Naive B cell (primary cell): ENCODE measurements at regions not wholly inside any gene's neighbourhood (a gene's known extent, or its start where the extent isn't known, plus 50 kb on each side); places are given as distances from the start of the nearest gene placed in this dataset.

Experiments used
- ATAC-seq, 2 donors: fragments of 150-1000 bp; cut with Tn5 transposase; 2 replicates each; pipeline ENCODE4 v1.10.0; 2021; ENCODE audit warnings: low read depth in 2 of 2, mild to moderate bottlenecking in 2 of 2, moderate library complexity in 2 of 2
- DNase-seq: peaks from one replicate; pipeline ENCODE4 v3.0.0; 2022
- H3K27ac Mint-ChIP-seq, 6 donors: one replicate each; pipeline ENCODE4 v1.8.0; 2020 to 2022; ENCODE audit warnings: mild to moderate bottlenecking in 6 of 6, mixed read lengths in 6 of 6, moderate library complexity in 5 of 6, inconsistent platforms in 2 of 6
- H3K27me3 Mint-ChIP-seq, 3 donors: one replicate each; pipeline ENCODE4 v1.8.0; 2021 to 2022; ENCODE audit warnings: mixed read lengths in 3 of 3, mild to moderate bottlenecking in 1 of 3
- H3K36me3 Mint-ChIP-seq, 2 donors: one replicate each; pipeline ENCODE4 v1.8.0; 2020 to 2022; ENCODE audit warnings: mixed read lengths in 2 of 2, inconsistent platforms in 1 of 2, mild to moderate bottlenecking in 1 of 2
- H3K4me1 Mint-ChIP-seq, 3 donors: one replicate each; pipeline ENCODE4 v1.8.0; 2020 to 2022; ENCODE audit warnings: mixed read lengths in 3 of 3, inconsistent platforms in 1 of 3, mild to moderate bottlenecking in 1 of 3, moderate library complexity in 1 of 3
- H3K4me3 Mint-ChIP-seq, 8 donors: one replicate each; pipeline ENCODE4 v1.8.0; 2020 to 2022; ENCODE audit warnings: mild to moderate bottlenecking in 8 of 8, mixed read lengths in 8 of 8, moderate library complexity in 8 of 8, inconsistent platforms in 2 of 8
- H3K9me3 Mint-ChIP-seq, 7 donors: one replicate each; pipeline ENCODE4 v1.8.0; 2020 to 2022; ENCODE audit warnings: mixed read lengths in 7 of 7, mild to moderate bottlenecking in 5 of 7, inconsistent platforms in 2 of 7, moderate library complexity in 1 of 7

GRCh38 chr14:87575378-87575777, 417.6 kb downstream of the GALC start:
- no peak overlapping the region for H3K27ac Mint-ChIP-seq
- ATAC-seq = no peak
- no peaks in the 10 kb centered on the region for H3K36me3 Mint-ChIP-seq
- H3K4me3 Mint-ChIP-seq = no peak overlapping the region
- no peaks in the 10 kb centered on the region for H3K4me1 Mint-ChIP-seq
- peaks cover 0 to 35% (median 4%) of the 10 kb centered on the region in 7 donors for H3K9me3 Mint-ChIP-seq
- no peak for DNase-seq
- no peaks in the 10 kb centered on the region for H3K27me3 Mint-ChIP-seq

GRCh38 chr14:87573591-87573990, 419.4 kb downstream of the GALC start:
- Mint-ChIP-seq H3K4me1 (no peaks in the 10 kb centered on the region), H3K27ac (no peak overlapping the region), H3K27me3 (no peaks in the 10 kb centered on the region), H3K4me3 (no peak overlapping the region), H3K36me3 (no peaks in the 10 kb centered on the region), H3K9me3 (peaks cover 0 to 24% (median 5%) of the 10 kb centered on the region in 7 donors)
- ATAC-seq = no peak
- DNase-seq = no peak

GRCh38 chr14:87567618-87568295, 425.2 kb downstream of the GALC start:
- no peaks in the 10 kb centered on the region for H3K27me3 Mint-ChIP-seq
- ATAC-seq = no peak
- no peak overlapping the region for H3K27ac Mint-ChIP-seq
- H3K9me3 Mint-ChIP-seq = peaks cover 2 to 17% (median 6%) of the 10 kb centered on the region in 7 donors
- no peak for DNase-seq
- no peak overlapping the region for H3K4me3 Mint-ChIP-seq
- no peaks in the 10 kb centered on the region for H3K36me3 Mint-ChIP-seq
- H3K4me1 Mint-ChIP-seq = no peaks in the 10 kb centered on the region

GRCh38 chr14:87566991-87567390, 426.0 kb downstream of the GALC start:
- H3K36me3 Mint-ChIP-seq = no peaks in the 10 kb centered on the region
- H3K9me3 Mint-ChIP-seq = peaks cover 5 to 17% (median 7%) of the 10 kb centered on the region in 7 donors
- no peak overlapping the region for H3K4me3 Mint-ChIP-seq
- ATAC-seq (no peak), DNase-seq (no peak)
- H3K4me1 Mint-ChIP-seq = no peaks in the 10 kb centered on the region
- H3K27ac Mint-ChIP-seq = no peak overlapping the region
- no peaks in the 10 kb centered on the region for H3K27me3 Mint-ChIP-seq

GRCh38 chr14:87547536-87547935, 445.4 kb downstream of the GALC start:
- H3K4me1 Mint-ChIP-seq = no peaks in the 10 kb centered on the region

GRCh38 chr14:87542288-87542687, 450.7 kb downstream of the GALC start:
- Mint-ChIP-seq H3K9me3 (peaks cover 0 to 7% (median 5%) of the 10 kb centered on the region in 7 donors), H3K27ac (no peak overlapping the region), H3K4me3 (no peak overlapping the region), H3K27me3 (no peaks in the 10 kb centered on the region), H3K36me3 (no peaks in the 10 kb centered on the region), H3K4me1 (no peaks in the 10 kb centered on the region)
- no peak for ATAC-seq
- no peak for DNase-seq

More at GRCh38 chr14:87547536-87547935, 445.4 kb downstream of the GALC start:
- DNase-seq (no peak), ATAC-seq (no peak)
- Mint-ChIP-seq H3K27me3 (no peaks in the 10 kb centered on the region), H3K27ac (no peak overlapping the region), H3K36me3 (no peaks in the 10 kb centered on the region), H3K9me3 (peaks cover 4 to 20% (median 8%) of the 10 kb centered on the region in 7 donors), H3K4me3 (no peak overlapping the region)

GRCh38 chr14:87540339-87540738, 452.6 kb downstream of the GALC start:
- Mint-ChIP-seq H3K27ac (no peak overlapping the region), H3K27me3 (no peaks in the 10 kb centered on the region), H3K4me3 (no peak overlapping the region), H3K9me3 (peaks cover 0 to 7% (median 4%) of the 10 kb centered on the region in 7 donors), H3K4me1 (no peaks in the 10 kb centered on the region), H3K36me3 (no peaks in the 10 kb centered on the region)
- ATAC-seq (no peak), DNase-seq (no peak)

GRCh38 chr14:87529081-87529480, 463.9 kb downstream of the GALC start:
- Mint-ChIP-seq H3K9me3 (peaks cover 0 to 10% (median 2%) of the 10 kb centered on the region in 7 donors), H3K27ac (peak overlapping the region in 1 of 6 donors; percentile 31), H3K36me3 (no peaks in the 10 kb centered on the region), H3K4me3 (no peak overlapping the region), H3K4me1 (no peaks in the 10 kb centered on the region), H3K27me3 (no peaks in the 10 kb centered on the region)
- DNase-seq (no peak), ATAC-seq (no peak)

- Mint-ChIP-seq H3K36me3 (no peaks in the 10 kb centered on the region), H3K27ac (no peak overlapping the region), H3K4me1 (no peaks in the 10 kb centered on the region), H3K9me3 (peaks cover 0 to 17% (median 2%) of the 10 kb centered on the region in 7 donors), H3K4me3 (no peak overlapping the region), H3K27me3 (no peaks in the 10 kb centered on the region)
- ATAC-seq = no peak
- DNase-seq = no peak
These were observed 466.3 kb downstream of the GALC start for GRCh38 chr14:87526731-87527130.

- Mint-ChIP-seq H3K27me3 (no peaks in the 10 kb centered on the region), H3K4me3 (no peak overlapping the region), H3K27ac (no peak overlapping the region), H3K4me1 (no peaks in the 10 kb centered on the region), H3K36me3 (no peaks in the 10 kb centered on the region), H3K9me3 (peaks cover 0 to 17% (median 2%) of the 10 kb centered on the region in 7 donors)
- DNase-seq = no peak
- ATAC-seq = no peak
These were observed 469.0 kb downstream of the GALC start for GRCh38 chr14:87524011-87524410.

- no peak for DNase-seq
- H3K4me1 Mint-ChIP-seq = no peaks in the 10 kb centered on the region
- H3K9me3 Mint-ChIP-seq = peaks cover 0 to 17% (median 1%) of the 10 kb centered on the region in 7 donors
- ATAC-seq = no peak
- H3K4me3 Mint-ChIP-seq = no peak overlapping the region
- H3K27me3 Mint-ChIP-seq = no peaks in the 10 kb centered on the region
- H3K27ac Mint-ChIP-seq = no peak overlapping the region
- H3K36me3 Mint-ChIP-seq = no peaks in the 10 kb centered on the region
These were observed 470.4 kb downstream of the GALC start for GRCh38 chr14:87522575-87522974.

GRCh38 chr14:87508333-87508732, 484.6 kb downstream of the GALC start:
- H3K9me3 Mint-ChIP-seq = peaks cover 0 to 5% (median 2%) of the 10 kb centered on the region in 7 donors
- H3K4me1 Mint-ChIP-seq = no peaks in the 10 kb centered on the region
- DNase-seq (no peak), ATAC-seq (no peak)
- no peaks in the 10 kb centered on the region for H3K27me3 Mint-ChIP-seq
- no peaks in the 10 kb centered on the region for H3K36me3 Mint-ChIP-seq
- no peak overlapping the region for H3K4me3 Mint-ChIP-seq
- no peak overlapping the region for H3K27ac Mint-ChIP-seq

GRCh38 chr14:87503711-87504110, 489.3 kb downstream of the GALC start:
- Mint-ChIP-seq H3K9me3 (peaks cover 0 to 4% (median 0%) of the 10 kb centered on the region in 7 donors), H3K36me3 (no peaks in the 10 kb centered on the region), H3K27me3 (no peaks in the 10 kb centered on the region), H3K4me3 (no peak overlapping the region), H3K4me1 (no peaks in the 10 kb centered on the region), H3K27ac (no peak overlapping the region)
- ATAC-seq = no peak
- DNase-seq = no peak

GRCh38 chr14:87497301-87497700, 495.7 kb downstream of the GALC start:
- no peak overlapping the region for H3K4me3 Mint-ChIP-seq
- no peaks in the 10 kb centered on the region for H3K36me3 Mint-ChIP-seq
- H3K9me3 Mint-ChIP-seq = peaks cover 0 to 6% (median 0%) of the 10 kb centered on the region in 7 donors
- no peaks in the 10 kb centered on the region for H3K27me3 Mint-ChIP-seq
- no peak overlapping the region for H3K27ac Mint-ChIP-seq
- no peaks in the 10 kb centered on the region for H3K4me1 Mint-ChIP-seq
- ATAC-seq (no peak), DNase-seq (no peak)
